GM03348 (cell line): ENCODE measurements at regions not wholly inside any gene's neighbourhood (a gene's known extent, or its start where the extent isn't known, plus 50 kb on each side); places are given as distances from the start of the nearest gene placed in this dataset.
"Not testable (repeated sequence)": the region's sequence is repeated elsewhere in the genome, so short reads cannot be mapped to it uniquely, and the experiment has no call there.

Source experiments
- DNase-seq: peaks from one replicate; pipeline ENCODE4 v3.0.0; 2012; ENCODE audit warnings: low spot score

DNA sequence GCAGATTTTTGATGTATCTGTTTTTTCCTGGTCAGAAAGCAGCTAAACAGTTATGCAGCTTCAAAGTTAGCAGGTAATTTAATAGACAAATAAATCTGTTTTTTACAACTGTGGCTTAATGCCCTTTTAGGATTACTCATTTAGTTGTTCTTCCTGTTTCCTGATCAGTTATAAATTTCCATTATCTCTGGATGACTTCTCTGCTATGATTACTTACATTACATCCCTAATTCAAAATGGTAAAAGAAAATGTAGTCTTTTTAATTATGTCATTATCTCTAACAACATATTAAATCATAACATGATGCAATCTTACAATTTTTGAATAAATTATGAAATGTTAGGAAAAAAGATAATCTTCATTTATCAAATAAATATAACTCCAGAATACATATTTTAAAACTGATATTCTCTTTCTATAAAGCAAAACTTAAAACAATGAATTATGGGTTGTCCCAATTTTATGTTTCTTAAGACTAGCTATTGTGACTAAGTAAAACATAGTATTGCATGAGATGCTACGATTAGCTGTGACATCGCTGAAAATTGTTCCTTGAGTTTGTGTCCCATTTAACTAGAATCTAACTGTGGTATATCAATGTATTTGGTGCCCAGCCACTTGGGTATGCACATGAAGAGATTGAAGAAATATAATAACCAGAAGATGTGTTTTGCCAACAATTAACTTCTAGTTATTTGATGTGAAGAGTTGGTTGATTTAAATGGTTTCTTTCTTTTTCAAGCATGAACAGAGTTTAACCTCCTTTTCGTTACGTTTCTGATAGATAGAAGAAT, 605.3 kb upstream of the SPRY2 start:
- DNase-seq: no peak

- DNase-seq: no peak
Measured at GRCh38 chr13:80945328-80945727, 604.4 kb upstream of the SPRY2 start.

DNA sequence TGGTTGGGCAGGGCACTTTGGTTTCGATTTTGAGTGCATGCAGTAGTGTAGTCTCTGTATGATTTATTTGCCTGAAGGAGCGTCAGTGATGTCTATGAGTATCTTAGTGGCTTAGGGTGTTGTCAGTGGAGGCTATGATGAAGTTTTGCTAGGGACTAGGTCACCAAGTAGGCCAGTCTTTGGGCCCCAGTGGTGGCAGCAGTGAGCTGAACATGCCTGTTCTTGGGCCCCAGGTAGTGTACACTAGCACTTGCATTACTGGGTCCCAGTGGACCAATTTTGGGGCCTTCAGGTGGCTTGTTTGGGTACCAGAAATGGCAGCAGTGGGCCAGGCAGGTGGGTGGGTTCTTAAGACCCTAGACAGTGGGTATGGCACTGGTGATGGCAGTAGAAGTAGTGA, 598.7 kb upstream of the SPRY2 start:
- DNase-seq: no peak

GRCh38 chr13:80931766-80932165, 590.8 kb upstream of the SPRY2 start:
- DNase-seq: no peak

GRCh38 chr13:80931118-80931517, 590.2 kb upstream of the SPRY2 start:
- no peak for DNase-seq

- no peak for DNase-seq
Measured at GRCh38 chr13:80928241-80928640, 587.3 kb upstream of the SPRY2 start.

DNA sequence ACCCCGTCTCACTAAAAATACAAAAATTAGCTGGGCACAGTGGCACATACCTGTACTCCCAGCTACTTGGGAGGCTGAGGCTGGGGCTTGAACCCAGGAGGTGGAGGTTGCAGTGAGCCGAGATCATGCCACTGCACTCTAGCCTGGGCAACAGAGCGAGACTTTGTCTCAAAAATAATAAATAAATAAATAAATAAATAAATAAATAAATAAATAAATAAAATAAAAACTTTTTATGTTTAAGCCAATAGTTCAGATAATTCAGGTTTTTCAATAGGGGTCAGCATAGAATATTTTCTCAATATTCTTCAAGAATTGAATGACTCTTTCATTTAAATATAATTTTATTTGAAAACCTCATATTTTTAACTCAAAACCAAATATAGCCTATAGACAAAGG, 585.1 kb upstream of the SPRY2 start:
- DNase-seq: not testable (repeated sequence)

- no peak for DNase-seq
Measured at GRCh38 chr13:80924596-80924995, 583.7 kb upstream of the SPRY2 start.

DNA sequence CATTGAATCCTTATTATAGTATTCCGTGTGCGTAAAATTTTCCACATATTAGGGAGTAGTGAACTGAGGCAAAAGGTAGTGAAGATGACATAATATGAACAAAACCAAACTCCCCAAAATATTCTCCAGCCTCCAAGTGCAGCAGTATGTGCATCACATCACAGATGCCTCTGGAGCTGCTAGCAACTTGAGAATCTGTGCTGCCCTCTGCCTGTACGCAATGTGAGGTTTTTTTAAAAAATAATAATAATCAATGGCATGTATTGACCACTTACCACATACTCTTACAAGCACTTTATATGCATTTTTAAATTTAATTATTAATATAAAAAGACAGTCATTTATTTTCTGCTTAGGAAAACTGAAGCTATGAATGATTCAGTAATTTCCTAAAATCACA, 583.0 kb upstream of the SPRY2 start:
- no peak for DNase-seq

GRCh38 chr13:80921971-80922370, 581.0 kb upstream of the SPRY2 start:
- DNase-seq: no peak

- DNase-seq: no peak
Measured at GRCh38 chr13:80921541-80921940, 580.6 kb upstream of the SPRY2 start.

DNA sequence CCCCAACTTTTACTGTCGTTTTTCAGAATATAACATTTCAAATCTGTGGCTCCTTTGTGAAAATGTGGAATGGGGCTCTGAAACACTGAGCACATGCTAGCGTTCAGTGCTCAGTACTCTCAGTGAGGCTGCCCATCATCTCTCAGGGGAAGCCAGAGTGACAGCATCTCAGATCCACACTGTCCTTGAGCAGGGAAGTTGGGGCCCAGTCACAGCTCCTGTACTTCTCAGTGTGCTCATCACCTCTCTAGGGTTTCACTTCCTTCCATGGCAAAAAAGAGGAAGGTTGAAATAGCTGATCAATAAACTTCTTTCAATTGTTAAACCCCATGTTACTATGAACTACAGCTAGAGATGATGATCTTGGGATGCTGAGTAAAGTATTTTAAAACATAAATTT, 565.9 kb upstream of the SPRY2 start:
- no peak for DNase-seq

DNA sequence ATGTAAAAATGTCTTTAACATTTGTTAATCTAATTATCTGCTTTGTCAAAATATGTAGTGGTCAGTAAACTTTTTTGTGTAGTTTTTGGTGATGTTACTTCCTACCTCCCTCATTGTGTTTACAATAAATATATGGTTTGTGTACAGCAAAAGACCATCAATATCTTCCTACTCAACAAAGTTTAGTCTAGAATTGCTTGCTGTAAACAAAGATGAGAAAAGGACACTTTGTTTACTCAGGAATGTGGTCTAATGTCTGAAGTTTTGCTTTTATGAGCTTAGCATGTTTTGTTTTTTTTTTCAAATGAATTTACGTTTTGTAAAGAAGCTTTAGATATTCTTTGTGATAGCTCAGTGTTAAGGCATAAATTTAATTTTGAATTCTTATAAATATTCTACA, 563.5 kb upstream of the SPRY2 start:
- no peak for DNase-seq

DNA sequence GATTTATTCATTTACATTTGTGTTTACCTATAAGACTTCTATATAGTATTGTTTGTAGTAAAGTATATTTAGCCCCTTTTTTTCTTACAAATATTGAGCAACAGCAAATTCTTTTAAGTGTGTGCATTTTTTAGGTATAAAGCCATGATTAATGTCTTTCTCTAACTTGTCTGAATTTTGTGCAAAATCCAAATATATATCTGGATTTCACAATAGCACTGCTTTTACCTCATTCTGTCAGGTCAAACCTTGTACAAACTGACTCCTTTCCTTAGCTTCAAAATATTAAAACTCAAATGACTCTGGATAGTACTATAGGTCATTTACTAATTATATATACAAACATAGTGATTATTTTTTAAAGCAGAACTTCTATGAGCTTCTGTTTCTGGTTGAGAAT, 563.0 kb upstream of the SPRY2 start:
- no peak for DNase-seq

DNA sequence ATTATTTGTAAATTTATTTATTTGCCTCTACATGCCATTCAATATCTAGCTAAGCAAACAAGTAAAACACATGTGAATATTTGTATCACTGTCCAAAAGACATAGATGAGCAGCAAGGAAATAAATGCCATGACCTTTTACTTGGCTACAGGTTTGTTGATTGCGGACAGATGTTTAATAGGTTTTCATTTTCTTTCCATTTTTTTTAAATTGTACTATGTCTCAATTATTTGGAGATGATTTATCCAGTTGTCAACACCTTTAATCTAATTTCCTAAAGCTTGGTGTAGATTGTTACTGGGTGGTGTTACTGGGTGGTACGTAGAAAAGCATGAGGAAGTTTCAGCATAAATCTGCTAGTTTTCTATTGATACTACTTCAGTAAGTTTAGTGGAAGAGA, 560.6 kb upstream of the SPRY2 start:
- no peak for DNase-seq

DNA sequence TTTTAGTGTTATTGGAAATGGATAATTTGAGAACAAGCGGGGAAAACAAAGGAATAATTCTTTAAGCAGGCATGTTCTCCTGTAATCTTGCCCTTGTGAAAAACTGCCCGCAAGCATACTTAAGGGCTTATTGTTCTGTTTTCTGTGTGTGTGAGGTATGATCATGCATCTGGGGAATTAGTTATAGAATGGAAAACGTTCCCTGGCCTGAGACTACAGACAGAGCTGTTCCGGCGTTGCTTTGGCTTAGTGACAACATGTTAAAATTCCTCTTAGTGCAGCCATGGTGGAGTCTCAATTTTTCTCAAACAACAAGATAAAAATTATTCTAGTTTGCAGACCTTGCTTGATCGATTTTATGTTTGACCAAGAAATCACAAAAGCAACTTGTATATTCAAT, 560.2 kb upstream of the SPRY2 start:
- no peak for DNase-seq

DNA sequence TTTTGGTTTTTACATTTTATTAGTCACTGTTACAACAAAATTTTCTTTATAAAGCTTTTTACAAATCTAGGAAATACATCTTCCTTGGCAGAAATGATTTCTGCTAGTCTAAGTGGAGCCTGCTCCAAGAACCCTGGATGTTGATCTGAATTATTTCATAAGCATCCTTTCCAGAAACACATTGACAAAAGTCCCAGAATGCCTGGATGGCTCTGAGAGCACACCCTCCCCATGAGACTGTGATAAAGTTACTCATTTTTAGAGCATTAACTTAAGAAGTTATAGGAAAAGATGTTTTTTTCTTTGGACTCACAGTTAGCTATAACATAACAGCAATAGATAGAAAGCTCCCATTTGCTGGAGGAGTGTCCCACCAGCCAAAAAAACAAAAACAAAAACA, 559.6 kb upstream of the SPRY2 start:
- no peak for DNase-seq

GRCh38 chr13:80897641-80898040, 556.7 kb upstream of the SPRY2 start:
- not testable (repeated sequence) for DNase-seq

GRCh38 chr13:80894917-80895316, 554.0 kb upstream of the SPRY2 start:
- DNase-seq: no peak

DNA sequence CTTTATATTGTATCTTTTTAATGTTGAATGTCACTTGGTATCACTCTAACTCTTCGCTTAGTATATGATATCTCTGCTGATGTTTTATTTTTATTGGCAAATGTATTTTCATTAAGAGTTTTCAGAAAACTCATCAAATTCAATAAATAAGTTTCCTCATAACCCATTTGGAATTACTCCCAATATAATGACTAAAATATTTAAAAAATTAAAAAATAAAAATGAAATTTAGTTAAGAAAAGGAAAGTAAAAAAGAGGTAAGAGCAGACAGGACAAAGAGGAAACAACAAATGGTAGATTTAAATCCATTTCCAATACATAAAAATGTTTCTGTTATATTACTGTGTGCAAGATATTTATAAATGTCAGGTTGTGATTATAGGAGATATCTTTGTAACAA, 548.9 kb upstream of the SPRY2 start:
- no peak for DNase-seq

- no peak for DNase-seq
Measured at GRCh38 chr13:80888390-80888789, 547.5 kb upstream of the SPRY2 start.

DNA sequence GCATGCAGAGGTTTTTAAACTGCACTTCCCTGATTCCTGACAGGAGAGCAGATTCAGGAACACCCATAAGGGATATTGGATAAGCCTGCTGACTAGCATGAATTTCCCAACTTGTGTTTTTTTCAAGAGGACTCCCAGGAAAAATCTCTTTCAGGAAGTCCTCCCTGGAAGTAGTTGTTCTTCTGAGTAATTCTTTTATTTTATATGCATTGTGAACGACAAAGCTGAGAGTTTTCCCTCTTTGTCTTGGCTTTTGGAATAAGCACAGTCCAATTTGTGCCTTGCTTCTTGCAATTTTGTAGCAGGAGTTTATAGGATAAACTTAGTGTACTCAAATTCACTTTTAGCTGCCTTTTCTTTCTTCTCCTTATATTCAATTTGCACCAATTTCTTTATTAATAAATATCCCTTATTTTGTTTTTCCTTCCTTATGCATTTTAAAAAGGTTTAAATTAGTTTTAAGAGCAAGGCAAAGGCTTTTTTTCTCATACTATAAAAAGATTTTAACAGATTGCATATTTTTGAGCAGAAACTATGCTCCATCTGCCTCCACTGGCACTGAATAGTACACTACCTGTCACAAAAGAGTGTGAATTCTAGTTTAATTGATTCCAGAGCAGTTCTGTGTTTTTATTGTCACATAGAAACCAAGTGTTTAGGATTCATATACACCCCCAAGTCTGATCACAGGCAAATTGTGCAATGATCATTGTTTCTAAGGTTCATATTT, 543.3 kb upstream of the SPRY2 start:
- DNase-seq: no peak

DNA sequence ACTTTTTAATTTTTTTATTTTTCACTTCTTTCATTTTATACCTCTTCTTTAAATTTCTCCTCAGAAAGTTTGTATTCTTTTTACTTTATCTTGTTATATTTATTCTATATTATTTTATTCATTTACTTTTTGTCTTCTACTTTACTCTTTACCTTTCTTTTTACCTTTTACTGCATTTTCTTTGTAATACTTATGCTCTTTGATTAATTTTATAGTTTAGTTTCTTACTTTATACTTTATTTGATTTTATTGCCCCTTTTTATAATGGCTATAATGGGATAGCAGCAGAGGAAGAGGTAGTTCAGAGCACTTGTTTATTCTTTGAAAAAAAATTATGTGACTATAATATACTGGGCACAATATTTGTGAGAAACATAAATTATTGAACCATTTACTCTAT, 542.6 kb upstream of the SPRY2 start:
- no peak for DNase-seq

- no peak for DNase-seq
Measured at GRCh38 chr13:80881942-80882445, 541.1 kb upstream of the SPRY2 start.
